ENCODE measurements at regions not wholly inside any gene's neighbourhood (a gene's known extent, or its start where the extent isn't known, plus 50 kb on each side); places are given as distances from the start of the nearest gene placed in this dataset.

DNA sequence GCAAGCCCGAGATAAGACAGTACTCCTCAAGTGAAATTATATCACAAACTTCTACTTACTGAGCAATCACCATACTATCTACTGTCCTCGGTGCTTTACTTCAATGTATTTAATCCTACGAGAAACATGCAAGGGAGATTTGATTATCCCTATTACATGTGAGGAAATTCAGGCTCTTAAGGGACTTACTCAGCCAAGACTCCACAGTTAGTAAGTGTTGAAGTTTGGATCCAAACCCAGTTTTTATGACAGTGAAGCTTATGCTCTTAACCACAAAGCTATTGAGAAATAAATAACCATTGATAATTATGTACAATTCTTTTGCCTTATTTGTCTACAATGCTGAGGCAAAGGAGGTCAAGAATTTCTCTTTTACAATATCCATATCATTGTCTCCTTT lies 672.9 kb upstream of the ACVR2A start:
- no peak for TF ChIP-seq POU6F1 (CRISPR knock-in tag; IDR thresholded peaks at IDR 0.05; ENCODE audit: borderline replicate concordance, low read depth)
- TF ChIP-seq PATZ1 (CRISPR knock-in tag; IDR thresholded peaks at IDR 0.05; ENCODE audit: borderline replicate concordance) = no peak
- TF ChIP-seq BACH2 (CRISPR knock-in tag; IDR thresholded peaks at IDR 0.05; ENCODE audit: borderline replicate concordance) = no peak
- TF ChIP-seq RARB (CRISPR knock-in tag; IDR thresholded peaks at IDR 0.05) = no peak
- no peak for TF ChIP-seq CSDC2 (CRISPR knock-in tag; IDR thresholded peaks at IDR 0.05)
- TF ChIP-seq ISL1 (CRISPR knock-in tag; IDR thresholded peaks at IDR 0.05) = no peak
- no peak for TF ChIP-seq TCF4 (CRISPR knock-in tag; IDR thresholded peaks at IDR 0.05; ENCODE audit: borderline replicate concordance)
- TF ChIP-seq SNAI2 (CRISPR knock-in tag; IDR thresholded peaks at IDR 0.05) = no peak
- TF ChIP-seq GLIS3 (CRISPR knock-in tag; IDR thresholded peaks at IDR 0.05) = no peak
- TF ChIP-seq ESRRG (CRISPR knock-in tag; IDR thresholded peaks at IDR 0.05) = no peak
- no peak for ATAC-seq

DNA sequence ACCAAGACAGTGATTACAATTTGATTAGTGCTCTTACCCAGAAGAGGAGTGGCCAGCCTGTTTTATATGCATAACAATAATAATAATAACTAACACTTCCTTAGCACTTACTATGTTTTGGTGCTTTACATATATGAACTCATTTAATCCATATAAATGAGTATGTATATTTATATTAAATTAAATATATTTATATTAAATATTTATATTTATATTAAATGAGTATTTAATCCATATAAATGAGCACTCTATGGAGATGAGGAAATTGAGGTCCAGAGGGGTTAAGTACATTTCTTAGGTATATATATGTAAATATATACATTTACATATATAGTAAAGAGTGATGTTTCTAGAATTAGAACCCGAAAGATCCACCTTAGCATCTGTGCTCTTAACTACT lies 673.9 kb upstream of the ACVR2A start:
- no peak for ATAC-seq
- TF ChIP-seq ESRRG (CRISPR knock-in tag; IDR thresholded peaks at IDR 0.05) (no peak), OSR1 (CRISPR knock-in tag; IDR thresholded peaks at IDR 0.05) (no peak), ZFP30 (CRISPR knock-in tag; IDR thresholded peaks at IDR 0.05) (no peak), PATZ1 (CRISPR knock-in tag; IDR thresholded peaks at IDR 0.05; ENCODE audit: borderline replicate concordance) (no peak), ARNTL (CRISPR knock-in tag; IDR thresholded peaks at IDR 0.05; ENCODE audit: borderline replicate concordance, low read depth) (no peak), GLIS3 (CRISPR knock-in tag; IDR thresholded peaks at IDR 0.05) (no peak), RARB (CRISPR knock-in tag; IDR thresholded peaks at IDR 0.05) (no peak), PPARA (CRISPR knock-in tag; IDR thresholded peaks at IDR 0.05; ENCODE audit: borderline replicate concordance) (no peak), ZNF8 (CRISPR knock-in tag; IDR thresholded peaks at IDR 0.05) (no peak), ZC3H10 (CRISPR knock-in tag; IDR thresholded peaks at IDR 0.05) (no peak)
- TF ChIP-seq, protein P1, sequence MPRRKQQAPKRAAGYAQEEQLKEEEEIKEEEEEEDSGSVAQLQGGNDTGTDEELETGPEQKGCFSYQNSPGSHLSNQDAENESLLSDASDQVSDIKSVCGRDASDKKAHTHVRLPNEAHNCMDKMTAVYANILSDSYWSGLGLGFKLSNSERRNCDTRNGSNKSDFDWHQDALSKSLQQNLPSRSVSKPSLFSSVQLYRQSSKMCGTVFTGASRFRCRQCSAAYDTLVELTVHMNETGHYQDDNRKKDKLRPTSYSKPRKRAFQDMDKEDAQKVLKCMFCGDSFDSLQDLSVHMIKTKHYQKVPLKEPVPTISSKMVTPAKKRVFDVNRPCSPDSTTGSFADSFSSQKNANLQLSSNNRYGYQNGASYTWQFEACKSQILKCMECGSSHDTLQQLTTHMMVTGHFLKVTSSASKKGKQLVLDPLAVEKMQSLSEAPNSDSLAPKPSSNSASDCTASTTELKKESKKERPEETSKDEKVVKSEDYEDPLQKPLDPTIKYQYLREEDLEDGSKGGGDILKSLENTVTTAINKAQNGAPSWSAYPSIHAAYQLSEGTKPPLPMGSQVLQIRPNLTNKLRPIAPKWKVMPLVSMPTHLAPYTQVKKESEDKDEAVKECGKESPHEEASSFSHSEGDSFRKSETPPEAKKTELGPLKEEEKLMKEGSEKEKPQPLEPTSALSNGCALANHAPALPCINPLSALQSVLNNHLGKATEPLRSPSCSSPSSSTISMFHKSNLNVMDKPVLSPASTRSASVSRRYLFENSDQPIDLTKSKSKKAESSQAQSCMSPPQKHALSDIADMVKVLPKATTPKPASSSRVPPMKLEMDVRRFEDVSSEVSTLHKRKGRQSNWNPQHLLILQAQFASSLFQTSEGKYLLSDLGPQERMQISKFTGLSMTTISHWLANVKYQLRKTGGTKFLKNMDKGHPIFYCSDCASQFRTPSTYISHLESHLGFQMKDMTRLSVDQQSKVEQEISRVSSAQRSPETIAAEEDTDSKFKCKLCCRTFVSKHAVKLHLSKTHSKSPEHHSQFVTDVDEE (CRISPR knock-in tag; IDR thresholded peaks at IDR 0.05) = no peak

GRCh38 chr2:147165697-147166382 lies 679.0 kb upstream of the ACVR2A start:
- ATAC-seq = no peak
- TF ChIP-seq ARNTL (CRISPR knock-in tag; IDR thresholded peaks at IDR 0.05; ENCODE audit: borderline replicate concordance, low read depth) (no peak), ZFP3 (CRISPR knock-in tag; IDR thresholded peaks at IDR 0.05) (no peak), PATZ1 (CRISPR knock-in tag; IDR thresholded peaks at IDR 0.05; ENCODE audit: borderline replicate concordance) (no peak), CREB5 (CRISPR knock-in tag; IDR thresholded peaks at IDR 0.05; ENCODE audit: low read depth) (no peak), ESRRG (CRISPR knock-in tag; IDR thresholded peaks at IDR 0.05) (no peak), ZNF565 (CRISPR knock-in tag; conservative IDR thresholded peaks at IDR 0.05; ENCODE audit: low read depth) (no peak), ISL1 (CRISPR knock-in tag; IDR thresholded peaks at IDR 0.05) (no peak), ZNF8 (CRISPR knock-in tag; IDR thresholded peaks at IDR 0.05) (no peak), ZFP30 (CRISPR knock-in tag; IDR thresholded peaks at IDR 0.05) (no peak), POU6F1 (CRISPR knock-in tag; IDR thresholded peaks at IDR 0.05; ENCODE audit: borderline replicate concordance, low read depth) (no peak), SNAI2 (CRISPR knock-in tag; IDR thresholded peaks at IDR 0.05) (no peak), GLIS3 (CRISPR knock-in tag; IDR thresholded peaks at IDR 0.05) (no peak), TCF4 (CRISPR knock-in tag; IDR thresholded peaks at IDR 0.05; ENCODE audit: borderline replicate concordance) (no peak), RARB (CRISPR knock-in tag; IDR thresholded peaks at IDR 0.05) (no peak), PPARA (CRISPR knock-in tag; IDR thresholded peaks at IDR 0.05; ENCODE audit: borderline replicate concordance) (no peak)
